ENCODE measurements at regions not wholly inside any gene's neighbourhood (a gene's known extent, or its start where the extent isn't known, plus 50 kb on each side); places are given as distances from the start of the nearest gene placed in this dataset.

- Histone ChIP-seq H3K27ac (ENCODE audit: insufficient read depth, low read length) (no peak overlapping the region), H4K8ac (ENCODE audit: low read depth in 2 of 2, low read length in 2 of 2) (no peak overlapping the region), H3K9ac (ENCODE audit: low read depth, low read length) (no peak overlapping the region), H3K36me3 (ENCODE audit: control insufficient read depth, insufficient read depth, low read length) (no peaks in the 10 kb centered on the region), H2BK20ac (ENCODE audit: low read depth, low read length) (no peak overlapping the region), H2AFZ (replicated peaks; ENCODE audit: low read length, poor library complexity) (no peak overlapping the region), H3K27me3 (ENCODE audit: control insufficient read depth, insufficient read depth, low read length) (no peaks in the 10 kb centered on the region), H4K91ac (ENCODE audit: insufficient read depth, low read depth, low read length) (no peak overlapping the region), H3K9me1 (ENCODE audit: insufficient read depth, low read length) (no peaks in the 10 kb centered on the region), H3K4me3 (ENCODE audit: insufficient read depth, low read depth, low read length) (no peak overlapping the region), H4K5ac (ENCODE audit: low read depth, low read length) (no peak overlapping the region), H2BK5ac (ENCODE audit: low read depth, low read length, poor library complexity, severe bottlenecking) (no peak overlapping the region), H4K20me1 (ENCODE audit: insufficient read depth, low read length) (no peaks in the 10 kb centered on the region), H3K79me1 (ENCODE audit: low read depth in 1 of 2, low read length in 2 of 2) (no peaks in the 10 kb centered on the region), H3K4ac (ENCODE audit: low read depth, low read length) (no peak overlapping the region), H3K4me1 (ENCODE audit: control insufficient read depth, insufficient read depth, low read length) (no peaks in the 10 kb centered on the region), H2BK120ac (ENCODE audit: low read depth, low read length) (no peak overlapping the region), H3K9me3 (ENCODE audit: control insufficient read depth, insufficient read depth, low read length) (peaks cover 18% of the 10 kb centered on the region), H2AK5ac (ENCODE audit: low read depth, low read length) (no peak overlapping the region), H3K23ac (ENCODE audit: low read depth, low read length) (no peak overlapping the region), H3K4me2 (ENCODE audit: low read depth, low read length) (no peak overlapping the region), H2AK9ac (replicated peaks; ENCODE audit: low read depth, low read length, poor library complexity) (no peak overlapping the region), H3K14ac (replicated peaks; ENCODE audit: low read depth, low read length) (no peak overlapping the region), H3K56ac (ENCODE audit: extremely low read depth, insufficient read depth, low read length) (no peak overlapping the region), H2BK15ac (ENCODE audit: low read depth, low read length) (no peak overlapping the region), H3K18ac (ENCODE audit: low read depth, low read length) (no peak overlapping the region)
- POLR2A ChIA-PET (ENCODE audit: unreplicated experiment) = no interaction called here
- intact Hi-C loops (cut with micrococcal nuclease) = no loop called here
- WGBS, 2 experiments (ENCODE audit: extremely low coverage in 2 of 2, insufficient read length in 1 of 2) = no CpG with 5 or more reads among the region's 3 CpGs
- no peak for DNase-seq
- no TSS peak for BruUV-seq (replicated peaks)
- in situ Hi-C loops (cut with MboI; ENCODE audit: low sequenced_read_pairs) = no loop called here
- no peak for ATAC-seq (ENCODE audit: low read depth)
- TF ChIP-seq RAD21 (IDR thresholded peaks at IDR 0.05; ENCODE audit: low read length) (no peak), BHLHE40 (IDR thresholded peaks at IDR 0.05; ENCODE audit: low read depth, low read length) (no peak), NFE2L2 (IDR thresholded peaks at IDR 0.05; ENCODE audit: low read depth, low read length) (no peak), ELK1 (IDR thresholded peaks at IDR 0.05; ENCODE audit: borderline replicate concordance, low read depth, low read length) (no peak), CHD1 (IDR thresholded peaks at IDR 0.05; ENCODE audit: low read depth, low read length) (no peak), MAFK (IDR thresholded peaks at IDR 0.05; ENCODE audit: low read depth, low read length) (no peak), FOS (IDR thresholded peaks at IDR 0.05; ENCODE audit: low read depth, low read length) (no peak), MXI1 (IDR thresholded peaks at IDR 0.05; ENCODE audit: borderline replicate concordance, low read depth, low read length) (no peak), CEBPB (IDR thresholded peaks at IDR 0.05; ENCODE audit: low read depth, low read length) (no peak), CTCF (conservative IDR thresholded peaks at IDR 0.05; ENCODE audit: low read depth, low read length) (no peak), MAZ (IDR thresholded peaks at IDR 0.05; ENCODE audit: borderline replicate concordance, low read depth, low read length) (no peak), RFX5 (IDR thresholded peaks at IDR 0.05; ENCODE audit: low read depth, low read length) (no peak), USF2 (IDR thresholded peaks at IDR 0.05; ENCODE audit: low read depth, low read length) (no peak), SMC3 (IDR thresholded peaks at IDR 0.05; ENCODE audit: low read depth, low read length) (no peak), RCOR1 (IDR thresholded peaks at IDR 0.05; ENCODE audit: insufficient replicate concordance, low read length) (no peak)
- CTCF ChIA-PET = no interaction called here
- dilution Hi-C loops (cut with HindIII; ENCODE audit: low sequenced_read_pairs, unreplicated experiment) = no loop called here
Observed at GRCh38 chr14:97306133-97306759, 509.1 kb downstream of the VRK1 start.

Measured in IMR-90 (cell line).